GM23338 (cell line): ENCODE measurements at regions not wholly inside any gene's neighbourhood (a gene's known extent, or its start where the extent isn't known, plus 50 kb on each side); places are given as distances from the start of the nearest gene placed in this dataset.

ENCODE experiments used
- CREB1 ChIP-seq: fragments of 250-450 bp; sonication (Bioruptor Pico); IDR thresholded peaks from 2 replicates; pipeline ENCODE4 v1.5.0; 2020; ENCODE audit warnings: low read depth, mild to moderate bottlenecking, moderate library complexity
- CTCF ChIP-seq, 2 experiments: fragments of 200-600 bp in 1 of 2; sonication (generic) in 1 of 2; conservative IDR thresholded peaks; 2 replicates each; pipeline versions ENCODE4 v1.5.1 to v1.6.1; 2016 to 2017; ENCODE audit warnings: antibody characterized with exemption in 2 of 2, low read depth in 2 of 2, mild to moderate bottlenecking in 2 of 2, moderate library complexity in 1 of 2
- EZH2 ChIP-seq: fragments of 200-600 bp; sonication (generic); IDR thresholded peaks from one replicate; pipeline ENCODE4 v1.8.0; 2017; ENCODE audit warnings: antibody characterized with exemption, mild to moderate bottlenecking, low read depth; ENCODE audit not compliant: unreplicated experiment
- EZH2phosphoT487 ChIP-seq: fragments of 200-600 bp; sonication (generic); IDR thresholded peaks from one replicate; pipeline ENCODE4 v1.8.1; 2018; ENCODE audit warnings: antibody characterized with exemption; ENCODE audit not compliant: unreplicated experiment
- JUNB ChIP-seq: IDR thresholded peaks from one replicate; pipeline ENCODE4 v1.6.1; 2016; ENCODE audit warnings: antibody characterized with exemption; ENCODE audit not compliant: unreplicated experiment
- NANOG ChIP-seq: IDR thresholded peaks from 2 replicates; pipeline ENCODE4 v1.6.1; 2016; ENCODE audit warnings: antibody characterized with exemption, borderline replicate concordance
- POLR2AphosphoS5 ChIP-seq: IDR thresholded peaks from 2 replicates; pipeline ENCODE4 v1.6.1; 2016; ENCODE audit warnings: antibody characterized with exemption, low read depth
- STAT1 ChIP-seq: IDR thresholded peaks from one replicate; pipeline ENCODE4 v1.6.1; 2016; ENCODE audit warnings: antibody characterized with exemption; ENCODE audit not compliant: unreplicated experiment
- ZNF114 ChIP-seq: fragments of 250-450 bp; sonication (Bioruptor Pico); IDR thresholded peaks from 2 replicates; pipeline ENCODE4 v1.5.0; 2020; ENCODE audit warnings: mild to moderate bottlenecking, moderate library complexity
- TF ChIP-seq, protein P1 (sequence below): IDR thresholded peaks from one replicate; pipeline ENCODE4 v1.6.1; 2018; ENCODE audit warnings: antibody characterized with exemption; ENCODE audit not compliant: unreplicated experiment

- TF ChIP-seq, protein P1, sequence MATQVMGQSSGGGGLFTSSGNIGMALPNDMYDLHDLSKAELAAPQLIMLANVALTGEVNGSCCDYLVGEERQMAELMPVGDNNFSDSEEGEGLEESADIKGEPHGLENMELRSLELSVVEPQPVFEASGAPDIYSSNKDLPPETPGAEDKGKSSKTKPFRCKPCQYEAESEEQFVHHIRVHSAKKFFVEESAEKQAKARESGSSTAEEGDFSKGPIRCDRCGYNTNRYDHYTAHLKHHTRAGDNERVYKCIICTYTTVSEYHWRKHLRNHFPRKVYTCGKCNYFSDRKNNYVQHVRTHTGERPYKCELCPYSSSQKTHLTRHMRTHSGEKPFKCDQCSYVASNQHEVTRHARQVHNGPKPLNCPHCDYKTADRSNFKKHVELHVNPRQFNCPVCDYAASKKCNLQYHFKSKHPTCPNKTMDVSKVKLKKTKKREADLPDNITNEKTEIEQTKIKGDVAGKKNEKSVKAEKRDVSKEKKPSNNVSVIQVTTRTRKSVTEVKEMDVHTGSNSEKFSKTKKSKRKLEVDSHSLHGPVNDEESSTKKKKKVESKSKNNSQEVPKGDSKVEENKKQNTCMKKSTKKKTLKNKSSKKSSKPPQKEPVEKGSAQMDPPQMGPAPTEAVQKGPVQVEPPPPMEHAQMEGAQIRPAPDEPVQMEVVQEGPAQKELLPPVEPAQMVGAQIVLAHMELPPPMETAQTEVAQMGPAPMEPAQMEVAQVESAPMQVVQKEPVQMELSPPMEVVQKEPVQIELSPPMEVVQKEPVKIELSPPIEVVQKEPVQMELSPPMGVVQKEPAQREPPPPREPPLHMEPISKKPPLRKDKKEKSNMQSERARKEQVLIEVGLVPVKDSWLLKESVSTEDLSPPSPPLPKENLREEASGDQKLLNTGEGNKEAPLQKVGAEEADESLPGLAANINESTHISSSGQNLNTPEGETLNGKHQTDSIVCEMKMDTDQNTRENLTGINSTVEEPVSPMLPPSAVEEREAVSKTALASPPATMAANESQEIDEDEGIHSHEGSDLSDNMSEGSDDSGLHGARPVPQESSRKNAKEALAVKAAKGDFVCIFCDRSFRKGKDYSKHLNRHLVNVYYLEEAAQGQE = no peak
- TF ChIP-seq POLR2AphosphoS5 (no peak), CTCF (conservative IDR thresholded peaks at IDR 0.05; ENCODE audit: low read depth in 2 of 2) (peak; percentile 49 to 59), EZH2phosphoT487 (no peak), CREB1 (CRISPR knock-in tag) (no peak), EZH2 (no peak), ZNF114 (CRISPR knock-in tag) (no peak), NANOG (no peak), STAT1 (no peak), JUNB (no peak)
Measured at GRCh38 chr18:34942975-34943374, 98.2 kb upstream of the MAPRE2 start.
